GM12878 (cell line): ENCODE measurements at regions not wholly inside any gene's neighbourhood (a gene's known extent, or its start where the extent isn't known, plus 50 kb on each side); places are given as distances from the start of the nearest gene placed in this dataset.

Source experiments
- ATAC-seq: fragments of 200-7000 bp; cut with Tn5 transposase; 3 replicates; pipeline ENCODE4 v1.9.1; 2020; ENCODE audit warnings: mild to moderate bottlenecking, moderate library complexity
- BruUV-seq: library from RNA; stranded (reverse); fragments of 400-500 nt; replicated peaks from 2 replicates; lab custom pipeline; 2021; lab: Mats Ljungman, UMichigan
- CTCF ChIA-PET: fragments of 300-600 bp; sonication (Branson Sonifier 250); formaldehyde crosslinking; extraction: SDS; loops from one replicate; lab custom pipeline; 2021; ENCODE audit warnings: inconsistent platforms; lab: Yijun Ruan, JAX
- POLR2A ChIA-PET: fragments of 350-600 bp; formaldehyde crosslinking; extraction: SDS; loops from one replicate; lab custom pipeline; 2021; ENCODE audit warnings: inconsistent platforms; lab: Charles Lee
- RAD21 ChIA-PET: fragments of 300-600 bp; sonication (Branson Sonifier 250); formaldehyde crosslinking; loops from one replicate; lab custom pipeline; 2023; ENCODE audit warnings: antibody characterized with exemption; ENCODE audit not compliant: unreplicated experiment; lab: Charles Lee
- SMC1A ChIA-PET: fragments of 300-600 bp; sonication (Branson Sonifier 250); formaldehyde crosslinking; loops from one replicate; lab custom pipeline; 2023; ENCODE audit not compliant: unreplicated experiment, uncharacterized antibody; lab: Charles Lee
- DNase-seq: peaks from one replicate; pipeline ENCODE4 v3.0.0-alpha.2; 2011; ENCODE audit warnings: low read depth, low spot score
- FAIRE-seq: peaks from 3 replicates; lab custom pipeline; 2011; peaks lifted over from hg19 to GRCh38; lab: Jason Lieb, UNC
- H2AFZ ChIP-seq: 2 replicates; pipeline ENCODE4 v1.6.0; 2011; ENCODE audit warnings: low read depth, low read length, control low read depth; ENCODE audit not compliant: control insufficient read depth
- H3K27ac ChIP-seq: 2 replicates; pipeline ENCODE4 v1.5.1; 2011; ENCODE audit warnings: control low read depth; ENCODE audit not compliant: control insufficient read depth, insufficient read depth
- H3K27me3 ChIP-seq, 2 experiments: replicated peaks in 1 of 2; 2 replicates each; pipeline versions ENCODE4 v1.6.0 to v1.6.1; 2011; ENCODE audit warnings: low read length in 1 of 2; ENCODE audit not compliant: control insufficient read depth in 2 of 2, insufficient read depth in 2 of 2
- H3K36me3 ChIP-seq, 2 experiments: 2 replicates each; pipeline ENCODE4 v1.5.1; 2011; ENCODE audit warnings: low read length in 1 of 2; ENCODE audit not compliant: control insufficient read depth in 2 of 2, insufficient read depth in 2 of 2
- H3K4me1 ChIP-seq: 2 replicates; pipeline ENCODE4 v1.6.1; 2011; ENCODE audit warnings: mild to moderate bottlenecking, low read length, moderate library complexity, mixed read lengths; ENCODE audit not compliant: control insufficient read depth, insufficient read depth
- H3K4me2 ChIP-seq: 2 replicates; pipeline ENCODE4 v1.6.0; 2011; ENCODE audit warnings: control low read depth; ENCODE audit not compliant: control insufficient read depth, insufficient read depth
- H3K4me3 ChIP-seq: fragments of 200-600 bp; sonication (generic); 2 replicates; pipeline ENCODE4 v1.5.1; 2016
- H3K79me2 ChIP-seq: 2 replicates; pipeline ENCODE4 v1.6.0; 2011; ENCODE audit warnings: low read length; ENCODE audit not compliant: control insufficient read depth, insufficient read depth
- H3K9ac ChIP-seq: 2 replicates; pipeline ENCODE4 v1.8.0; 2011; ENCODE audit warnings: low read length, control low read depth, mixed read lengths; ENCODE audit not compliant: control insufficient read depth, insufficient read depth
- H3K9me3 ChIP-seq: replicated peaks from 3 replicates; pipeline ENCODE4 v1.5.1; 2011; ENCODE audit warnings: mild to moderate bottlenecking, low read length; ENCODE audit not compliant: control insufficient read depth, insufficient read depth
- H4K20me1 ChIP-seq: 2 replicates; pipeline ENCODE4 v1.6.0; 2011; ENCODE audit not compliant: control insufficient read depth, insufficient read depth
- ATF7 ChIP-seq: fragments of 450-650 bp; IDR thresholded peaks from 2 replicates; pipeline ENCODE4 v1.6.1; 2016; ENCODE audit warnings: low read depth, mild to moderate bottlenecking
- KLF5 ChIP-seq: fragments of 450-650 bp; IDR thresholded peaks from 2 replicates; pipeline ENCODE4 v1.6.1; 2014; ENCODE audit warnings: mild to moderate bottlenecking; ENCODE audit not compliant: partially characterized antibody
- MEF2B ChIP-seq: fragments of 450-650 bp; IDR thresholded peaks from 2 replicates; pipeline ENCODE4 v1.6.1; 2018; ENCODE audit warnings: mild to moderate bottlenecking, moderate library complexity; ENCODE audit not compliant: partially characterized antibody, poor library complexity, severe bottlenecking
- NR2F1 ChIP-seq: fragments of 450-650 bp; conservative IDR thresholded peaks from 2 replicates; pipeline ENCODE4 v1.6.1; 2017; ENCODE audit warnings: mild to moderate bottlenecking
- PAX8 ChIP-seq: fragments of 450-650 bp; IDR thresholded peaks from 2 replicates; pipeline ENCODE4 v1.6.1; 2017; ENCODE audit warnings: mild to moderate bottlenecking, moderate library complexity
- PML ChIP-seq: IDR thresholded peaks from 2 replicates; pipeline ENCODE4 v1.6.1; 2012; ENCODE audit warnings: low read length, inconsistent platforms
- RELB ChIP-seq: fragments of 450-650 bp; IDR thresholded peaks from 2 replicates; pipeline ENCODE4 v1.6.1; 2017; ENCODE audit warnings: low read depth, mild to moderate bottlenecking, moderate library complexity
- RFX5 ChIP-seq: IDR thresholded peaks from 2 replicates; pipeline ENCODE4 v1.6.1; 2011; ENCODE audit warnings: low read depth, low read length, improper control_type of control experiment
- SUPT20H ChIP-seq: IDR thresholded peaks from 2 replicates; pipeline ENCODE4 v1.6.1; 2011; ENCODE audit warnings: low read depth, mild to moderate bottlenecking, low read length, moderate library complexity, borderline replicate concordance; ENCODE audit not compliant: control insufficient read depth
- USF1 ChIP-seq: IDR thresholded peaks from 2 replicates; pipeline ENCODE4 v1.6.1; 2011; ENCODE audit warnings: borderline replicate concordance, low read depth, mild to moderate bottlenecking, moderate library complexity, mixed read lengths, low read length; ENCODE audit not compliant: insufficient read depth; ENCODE audit errors: extremely low read length
- YBX1 ChIP-seq: fragments of 450-650 bp; IDR thresholded peaks from 2 replicates; pipeline ENCODE4 v1.6.1; 2016; ENCODE audit warnings: antibody characterized with exemption
- WGBS: methylation state at CpG from one replicate; pipeline ENCODE4 v1.1.6; 2016; ENCODE audit warnings: low lambda C conversion rate; ENCODE audit not compliant: insufficient replicate concordance, insufficient coverage; ENCODE audit errors: missing lambda C conversion rate; 5-methylcytosine and 5-hydroxymethylcytosine counted together
- in situ Hi-C: fragments of 300-500 bp; cut with MboI; formaldehyde crosslinking; loops from 9 replicates; pipeline ENCODE4 v1.14.3; 2018; ENCODE audit warnings: mixed read lengths
- intact Hi-C: fragments of 100-400 bp; cut with micrococcal nuclease; formaldehyde crosslinking; loops from one replicate; pipeline ENCODE4 v1.14.2; 2022; ENCODE audit not compliant: unreplicated experiment

- in situ Hi-C loops (no loop called here), intact Hi-C loops (no loop called here)
- ATAC-seq: no peak
- no peaks in the 10 kb centered on the region for H3K9me3 ChIP-seq
- H3K27me3 ChIP-seq: no peaks in the 10 kb centered on the region; a peak in 1 of 4 replicates
- no TSS peak for BruUV-seq
- SMC1A ChIA-PET: interaction anchor here (1.1 kb wide), 1 partner anchor 8 kb away, joined by 3 read pairs; no protein-coding TSS in a partner anchor
- H3K36me3 ChIP-seq: no peaks in the 10 kb centered on the region
- WGBS: 35% methylated on average over 5 of the region's 5 CpGs
- H3K9ac ChIP-seq: no peak overlapping the region
- H3K79me2 ChIP-seq: no peaks in the 10 kb centered on the region
- no peak for FAIRE-seq
- POLR2A ChIA-PET: no interaction called here
- no peak overlapping the region for H2AFZ ChIP-seq
- DNase-seq: no peak
- RAD21 ChIA-PET: no interaction called here
- no peak overlapping the region for H3K4me3 ChIP-seq
- TF ChIP-seq NR2F1 (no peak), PAX8 (no peak), ATF7 (no peak), USF1 (no peak), KLF5 (no peak), PML (no peak), RFX5 (no peak), RELB (no peak), MEF2B (no peak), SUPT20H (no peak), YBX1 (no peak)
- no peak overlapping the region for H3K27ac ChIP-seq
- no peak overlapping the region for H3K4me2 ChIP-seq
- CTCF ChIA-PET: interaction anchor here (1.2 kb wide), 1 partner anchor 86 kb away, joined by 3 read pairs; no protein-coding TSS in a partner anchor
- no peaks in the 10 kb centered on the region for H4K20me1 ChIP-seq
- H3K4me1 ChIP-seq: no peaks in the 10 kb centered on the region
These were observed 117.6 kb downstream of the CARTPT start for GRCh38 chr5:71836559-71837112.
